Fibroblast of skin of right quadriceps (primary cell): ENCODE measurements at regions not wholly inside any gene's neighbourhood (a gene's known extent, or its start where the extent isn't known, plus 50 kb on each side); places are given as distances from the start of the nearest gene placed in this dataset.

ENCODE experiments used
- DNase-seq: peaks from one replicate; pipeline ENCODE4 v3.0.0-alpha.2; 2013

DNA sequence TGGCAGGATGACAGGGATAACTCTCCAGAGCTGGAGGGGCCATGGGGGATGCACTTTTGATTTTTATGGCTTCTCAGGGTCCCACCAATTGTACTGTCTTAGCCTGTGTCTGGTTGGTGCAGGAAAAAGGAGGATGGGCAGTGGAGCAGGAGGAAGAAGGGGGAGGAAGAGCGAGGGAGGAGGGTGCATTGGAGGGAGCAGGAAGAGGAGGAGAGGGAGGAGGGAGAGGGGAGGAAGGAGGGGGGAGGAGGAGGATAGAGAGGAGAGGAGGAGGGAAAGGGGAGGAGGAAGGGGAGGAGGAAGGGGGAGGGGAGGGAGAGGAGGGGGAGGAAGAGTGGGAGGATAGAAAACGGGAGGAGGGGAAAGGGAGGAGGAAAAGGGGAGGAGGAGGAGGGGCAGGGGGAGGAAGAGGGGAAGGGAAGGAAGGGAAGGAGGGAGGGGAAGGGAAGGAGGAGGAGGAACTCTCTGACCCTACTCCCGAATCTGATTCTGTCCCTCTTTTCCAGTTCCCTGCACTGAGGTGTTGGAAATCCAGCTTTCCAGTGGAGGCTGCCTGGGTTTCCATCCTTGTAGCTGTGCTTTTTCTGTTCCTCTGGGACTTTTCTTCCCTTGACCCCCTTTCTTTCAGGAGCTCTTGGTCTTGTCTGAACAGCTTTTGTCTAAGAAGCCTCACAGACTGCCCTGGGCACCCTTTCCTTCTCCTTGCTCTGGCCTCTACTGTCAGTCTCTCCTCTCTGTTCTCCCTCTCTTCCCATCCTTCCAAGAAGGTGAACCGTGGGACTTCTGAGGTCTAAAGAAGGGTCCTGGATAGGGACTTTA lies 149.4 kb downstream of the DHX35 start:
- no peak for DNase-seq

DNA sequence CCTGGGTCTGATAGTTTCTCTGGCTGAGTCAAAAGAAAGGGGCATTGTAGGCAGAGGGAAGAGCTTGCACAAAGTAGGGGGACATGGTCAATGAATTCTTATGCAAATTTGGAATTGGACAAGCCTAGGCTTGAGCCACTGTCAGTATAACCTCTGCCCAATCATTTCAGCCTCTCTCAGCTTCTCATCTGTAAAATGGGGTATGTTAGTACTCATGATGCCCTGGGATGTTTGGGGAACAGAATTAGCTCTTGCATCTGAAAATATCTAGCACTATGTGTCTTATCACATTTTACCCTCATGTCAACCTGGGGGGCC lies 148.6 kb downstream of the DHX35 start:
- DNase-seq: no peak

DNA sequence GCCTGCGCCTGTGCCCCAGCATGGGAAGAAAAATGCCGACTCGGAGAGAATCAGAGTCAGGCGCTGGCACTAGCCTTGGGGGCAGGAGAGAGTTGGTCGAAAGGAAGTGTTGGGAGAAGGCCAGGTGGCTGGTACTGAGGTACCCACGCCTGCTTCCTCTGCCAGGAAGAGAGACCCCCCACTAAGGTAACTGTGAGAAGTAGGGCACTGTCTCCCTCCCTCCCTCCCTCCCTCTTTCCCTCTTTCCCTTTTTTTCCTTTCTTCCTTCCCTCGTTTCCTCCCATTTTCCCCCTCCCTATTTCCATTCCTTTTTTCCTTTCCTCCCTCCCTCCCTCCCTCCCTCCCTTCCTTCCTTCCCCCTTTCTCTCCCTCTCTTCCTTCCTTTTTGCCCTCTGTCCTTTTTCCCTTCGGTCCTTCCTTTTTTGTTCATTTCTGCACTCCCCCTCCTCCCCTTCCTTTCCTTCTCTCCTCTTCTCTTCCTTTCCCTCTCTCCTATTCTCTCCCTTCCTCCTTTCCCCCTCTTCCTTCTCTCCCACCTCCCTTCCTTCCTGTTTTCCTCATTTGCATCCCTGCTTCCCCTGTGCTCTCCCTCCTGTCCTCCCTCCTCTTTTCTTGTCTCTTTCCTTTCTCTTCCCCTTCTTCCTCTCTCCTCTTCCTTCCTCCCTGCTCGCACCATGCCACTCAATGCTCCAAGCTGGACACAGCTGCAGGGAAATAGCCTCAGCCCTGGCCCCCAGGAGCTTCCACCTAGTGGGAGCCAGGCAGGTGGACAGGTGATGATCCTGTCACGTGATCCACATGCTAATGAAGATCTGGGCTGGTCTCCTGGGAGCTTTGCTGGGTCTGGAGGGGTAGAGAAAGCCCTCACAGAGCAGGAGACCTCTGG lies 148.0 kb downstream of the DHX35 start:
- no peak for DNase-seq

DNA sequence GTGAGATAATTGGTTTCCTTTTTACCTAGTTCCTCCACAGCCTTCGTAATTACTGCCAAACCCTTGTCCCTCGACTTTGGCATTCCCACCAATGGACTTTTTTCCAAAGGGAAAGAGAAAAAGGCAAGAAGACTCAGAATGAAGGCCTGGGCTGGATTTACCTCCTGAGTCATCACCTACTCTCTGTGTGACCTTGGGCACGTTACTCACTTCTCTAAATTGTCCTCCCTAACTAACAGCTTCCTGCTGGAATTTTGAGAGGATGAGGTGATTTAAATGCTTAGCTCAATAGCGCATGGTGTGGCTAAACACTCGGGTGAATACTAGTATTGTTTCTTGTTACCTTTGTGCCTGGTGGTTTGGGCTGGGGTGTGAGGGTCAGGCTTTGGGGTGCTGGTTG lies 146.6 kb downstream of the DHX35 start:
- peak; percentile 64 for DNase-seq

DNA sequence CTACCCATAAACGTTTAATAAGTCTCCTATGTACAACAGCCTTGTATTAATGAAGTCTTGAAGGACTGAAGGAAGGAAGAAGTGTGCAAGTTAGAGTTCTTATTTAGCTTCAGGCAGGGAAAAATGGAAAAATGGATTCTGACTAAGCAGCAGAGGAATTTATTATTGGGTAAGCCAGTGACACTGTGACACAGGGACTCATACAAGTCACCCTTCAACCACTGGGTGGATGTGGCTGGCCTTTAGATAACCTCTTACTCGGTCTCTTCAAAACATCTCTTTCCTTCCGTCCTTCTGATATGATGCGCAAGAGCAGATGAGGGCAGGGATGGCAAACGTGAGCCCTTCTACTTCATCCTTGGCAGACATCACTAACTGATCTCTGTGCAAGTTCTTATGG lies 145.6 kb downstream of the DHX35 start:
- peak; percentile 6 for DNase-seq

DNA sequence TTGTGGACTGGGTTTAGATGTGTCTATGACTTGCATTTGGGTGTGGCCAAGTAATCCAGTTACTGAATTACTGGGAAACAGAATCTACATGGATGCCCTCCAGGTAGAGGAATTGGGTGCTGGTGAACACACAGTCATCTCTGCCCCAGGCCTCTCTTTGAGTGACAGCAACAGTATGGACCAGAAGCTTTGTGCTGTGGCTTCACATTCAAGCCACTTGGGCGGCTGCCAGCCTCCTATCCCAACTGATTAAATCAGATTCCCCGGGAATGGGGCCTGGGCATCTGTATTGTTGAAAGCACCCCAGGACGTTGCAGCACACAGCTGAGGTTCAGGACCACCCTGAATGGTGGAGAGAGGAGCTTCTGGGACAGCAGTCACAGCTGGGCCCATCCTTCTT lies 144.6 kb downstream of the DHX35 start:
- no peak for DNase-seq

DNA sequence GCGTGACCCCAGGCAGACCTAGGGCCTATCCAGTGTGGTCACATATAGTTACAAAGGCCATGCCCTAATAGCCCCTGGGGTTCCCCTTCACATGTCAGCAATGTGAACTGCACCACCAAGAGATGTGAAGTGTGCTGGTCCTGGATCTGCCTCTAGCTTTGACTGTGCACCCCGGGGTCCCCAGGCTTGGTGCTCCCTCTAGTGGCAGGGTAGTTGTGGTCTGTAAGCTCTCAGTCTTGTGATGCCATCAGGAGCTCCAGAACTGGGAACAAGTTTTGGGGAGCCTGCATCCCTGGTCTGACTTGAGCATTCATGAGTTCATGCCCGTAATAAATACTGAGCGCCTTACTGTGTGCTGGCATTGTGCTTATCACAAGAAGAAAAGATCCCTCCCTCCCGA lies 143.4 kb downstream of the DHX35 start:
- no peak for DNase-seq

DNA sequence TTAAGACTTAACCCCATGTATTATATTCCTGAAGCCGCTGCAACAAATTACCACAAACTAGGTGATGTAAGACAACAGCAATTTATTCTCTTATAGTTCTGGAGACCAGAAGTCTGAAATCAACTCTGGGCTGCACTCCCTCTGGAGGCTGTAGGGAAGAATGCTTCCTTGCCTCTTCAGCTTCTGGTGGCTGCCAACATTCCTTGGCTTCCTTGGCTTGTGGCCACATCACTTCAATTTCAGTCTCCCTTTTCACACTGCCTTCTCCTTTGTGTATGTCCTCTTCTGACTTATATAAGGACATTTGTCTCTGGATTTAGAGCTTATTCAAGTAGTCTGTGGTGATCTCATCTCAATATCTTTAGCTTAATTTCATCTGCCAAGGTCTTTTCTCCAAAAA lies 141.6 kb downstream of the DHX35 start:
- no peak for DNase-seq

DNA sequence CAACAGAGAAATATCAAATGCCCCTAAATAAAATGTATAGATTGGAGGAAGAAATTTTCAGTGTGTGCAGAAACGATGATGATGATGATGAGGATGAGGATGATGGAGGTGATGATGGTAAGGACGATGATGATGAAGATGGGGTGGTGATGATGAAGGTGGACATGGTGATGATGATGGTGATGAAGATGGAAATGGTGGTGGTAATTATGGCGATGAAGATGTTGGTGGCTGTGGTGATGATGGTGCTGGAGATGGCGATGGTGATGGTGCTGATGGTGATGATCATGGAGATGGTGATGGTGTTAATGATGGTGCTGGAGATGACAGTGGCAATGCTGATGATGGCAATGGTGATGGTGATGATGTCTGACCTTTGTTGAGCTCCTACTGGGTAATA lies 141.2 kb downstream of the DHX35 start:
- no peak for DNase-seq

DNA sequence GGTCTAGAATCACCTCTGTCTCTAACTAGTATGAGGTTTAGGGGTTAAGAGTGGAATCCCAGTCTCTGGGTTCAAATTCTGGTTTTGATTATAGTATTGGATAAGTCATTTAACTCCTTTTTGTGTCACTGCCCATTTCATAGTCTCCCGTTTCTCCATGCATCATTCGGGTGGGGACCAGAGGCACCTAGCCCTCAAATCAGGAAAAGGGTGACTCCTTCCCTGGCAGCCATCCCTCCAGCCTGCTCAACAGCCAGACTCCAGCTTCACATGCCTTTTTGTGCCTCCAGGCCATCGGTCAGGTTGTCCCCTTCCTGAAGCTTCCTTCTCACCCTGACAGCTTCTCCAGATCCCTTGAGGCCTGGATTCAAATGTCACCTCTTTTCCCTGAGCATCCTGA lies 139.8 kb downstream of the DHX35 start:
- no peak for DNase-seq

DNA sequence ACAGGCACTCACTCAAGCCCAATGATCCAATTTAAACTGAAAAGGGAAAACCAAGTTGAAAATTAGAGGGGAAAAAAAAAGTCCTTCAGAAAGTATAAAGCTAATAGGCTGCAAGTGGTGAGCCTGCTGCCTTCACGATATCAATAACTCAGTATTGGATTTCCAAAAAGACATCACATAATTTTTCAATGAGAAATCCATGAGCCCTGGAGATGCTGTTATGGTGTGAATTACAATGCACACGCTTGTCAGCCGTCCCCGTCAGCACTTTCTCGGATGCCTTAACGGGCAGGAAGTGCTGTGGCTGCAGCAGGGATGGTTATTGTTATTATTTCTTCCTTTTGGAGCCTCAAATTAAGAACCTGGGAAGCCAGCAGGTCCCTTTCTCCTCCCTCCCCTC lies 138.5 kb downstream of the DHX35 start:
- no peak for DNase-seq

DNA sequence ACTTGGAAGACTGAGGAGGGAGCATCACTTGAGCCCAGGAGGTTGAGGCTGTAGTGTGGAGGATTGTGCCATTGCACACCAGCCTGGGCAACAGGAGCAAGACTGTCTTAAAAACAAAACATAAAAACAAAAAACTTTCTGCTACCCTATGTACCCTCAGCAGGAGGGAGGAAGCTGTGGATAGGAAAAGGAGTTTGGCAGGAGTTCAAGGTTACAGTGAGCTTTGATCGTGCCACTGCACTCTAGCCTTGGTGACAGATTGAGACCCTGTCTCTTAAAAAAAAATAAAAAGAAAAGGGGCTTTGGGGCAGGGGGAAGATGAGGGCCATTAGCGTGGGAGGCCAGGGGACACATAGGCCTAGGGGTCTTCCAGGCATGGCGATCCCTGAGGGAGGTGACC lies 135.7 kb downstream of the DHX35 start:
- DNase-seq: no peak

DNA sequence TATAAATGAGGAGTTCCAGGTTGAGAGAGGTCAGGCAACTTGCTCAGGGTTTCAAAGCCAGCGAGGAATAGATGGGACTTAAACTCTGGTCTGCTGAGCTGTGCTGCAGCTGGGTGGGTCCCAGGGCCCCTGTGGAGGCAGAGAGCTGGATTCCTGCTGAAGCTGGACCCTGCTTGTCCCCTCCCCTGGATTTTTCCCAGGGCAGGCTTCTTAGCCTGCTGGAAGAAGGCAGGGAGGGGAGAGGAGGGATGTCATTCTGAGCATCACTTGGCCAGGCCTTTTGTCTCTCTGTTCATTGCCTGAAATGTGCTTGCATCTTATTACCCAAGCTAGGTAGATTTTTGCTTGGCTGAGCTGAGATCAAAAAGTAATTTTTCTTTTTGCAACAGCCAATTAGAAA lies 133.7 kb downstream of the DHX35 start:
- no peak for DNase-seq

DNA sequence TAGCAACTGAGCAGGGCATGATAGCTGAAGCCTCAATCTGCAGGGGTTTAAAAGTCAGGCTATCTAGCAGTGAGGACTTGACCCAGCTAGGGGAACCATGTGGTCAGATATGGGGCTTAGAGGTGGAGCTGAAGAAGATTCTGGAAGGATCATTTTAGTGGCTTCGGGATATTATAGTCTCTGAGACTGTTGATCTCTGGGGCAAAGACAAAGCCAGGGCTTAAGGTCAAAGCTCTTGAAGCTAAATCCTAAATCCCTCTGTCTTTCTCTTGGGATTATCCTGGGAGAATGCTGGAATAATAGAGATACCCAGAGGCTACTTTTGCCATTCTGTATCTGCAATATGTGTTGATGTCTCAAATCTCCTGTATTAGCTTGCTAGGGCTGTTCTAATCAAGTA lies 132.2 kb downstream of the DHX35 start:
- DNase-seq: no peak

DNA sequence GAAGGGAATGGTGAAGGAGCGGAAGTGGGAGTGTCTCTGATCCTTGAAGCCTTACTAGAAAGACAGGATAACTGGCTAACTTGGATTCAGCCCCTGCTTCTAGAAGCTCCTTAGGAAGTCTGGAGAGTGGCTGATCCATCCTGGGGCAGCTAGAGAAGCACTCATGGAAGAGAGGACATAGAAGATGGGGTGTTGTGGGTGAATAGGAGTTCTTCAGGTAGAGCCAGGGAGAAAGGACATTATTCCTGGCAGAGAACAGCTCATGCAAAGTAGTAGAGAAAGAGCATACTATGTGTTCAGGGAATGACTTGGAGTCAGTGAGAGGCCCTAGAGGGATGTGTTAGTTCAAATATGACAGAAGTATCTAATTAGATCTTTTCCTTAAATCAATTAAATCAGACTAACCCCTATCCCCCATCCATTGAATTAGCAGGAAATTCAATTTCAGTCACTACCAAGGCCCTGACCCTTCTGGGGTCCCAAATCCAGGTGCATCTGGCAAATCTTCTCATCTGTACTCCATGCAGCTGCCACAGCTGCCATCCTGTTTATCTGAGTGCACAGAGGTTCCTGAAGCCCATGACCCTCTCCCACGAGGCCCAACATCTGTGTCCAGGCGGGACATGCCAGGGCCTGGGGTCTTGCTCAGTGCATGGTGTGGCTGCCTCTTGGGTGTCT lies 130.7 kb downstream of the DHX35 start:
- no peak for DNase-seq

DNA sequence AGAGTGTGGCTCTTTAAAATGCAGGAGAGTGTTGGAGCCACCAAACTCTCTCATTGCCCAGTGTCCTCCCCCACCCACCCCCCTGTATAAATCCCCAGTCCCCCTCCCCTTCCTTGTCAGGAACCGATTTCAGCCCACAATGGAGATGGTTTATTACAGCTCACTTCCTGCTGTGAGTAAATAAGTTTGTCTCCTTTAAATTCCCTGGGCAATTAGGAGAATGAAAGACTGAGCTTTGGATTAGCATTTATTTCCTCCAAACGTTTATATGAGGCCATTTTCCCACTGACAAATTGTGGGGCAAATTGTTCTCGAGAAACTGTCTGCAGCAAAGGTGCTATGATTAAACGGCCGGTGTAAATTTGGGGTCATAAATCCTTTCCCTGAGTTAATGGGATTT lies 128.8 kb downstream of the DHX35 start:
- no peak for DNase-seq

DNA sequence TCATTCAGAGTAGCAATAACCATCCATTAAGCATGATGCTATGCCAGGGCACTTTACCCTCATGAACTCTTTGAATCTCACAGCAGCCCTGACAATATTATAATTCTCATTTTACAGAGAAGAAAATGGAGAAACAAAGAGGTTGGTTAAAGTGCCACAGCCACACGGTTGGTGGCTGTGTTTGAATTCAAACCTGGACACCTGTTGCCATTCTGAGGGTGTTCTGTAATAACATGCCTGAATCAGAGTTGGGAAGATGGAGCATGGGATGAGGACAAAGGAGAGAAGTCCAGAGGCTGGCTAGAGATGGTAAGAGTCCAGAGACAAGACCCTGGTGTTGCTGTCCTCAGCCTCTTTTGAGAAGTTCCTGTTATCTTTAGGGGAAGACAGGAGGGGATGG lies 127.7 kb downstream of the DHX35 start:
- no peak for DNase-seq
